HL-60/S4 (cell line): ENCODE measurements at regions not wholly inside any gene's neighbourhood (a gene's known extent, or its start where the extent isn't known, plus 50 kb on each side); places are given as distances from the start of the nearest gene placed in this dataset.

Experiments used
- in situ Hi-C: fragments of 300-500 bp; cut with MboI; formaldehyde crosslinking; loops from 2 replicates; pipeline ENCODE4 v1.14.3; 2022; ENCODE audit warnings: low sequenced_read_pairs

DNA sequence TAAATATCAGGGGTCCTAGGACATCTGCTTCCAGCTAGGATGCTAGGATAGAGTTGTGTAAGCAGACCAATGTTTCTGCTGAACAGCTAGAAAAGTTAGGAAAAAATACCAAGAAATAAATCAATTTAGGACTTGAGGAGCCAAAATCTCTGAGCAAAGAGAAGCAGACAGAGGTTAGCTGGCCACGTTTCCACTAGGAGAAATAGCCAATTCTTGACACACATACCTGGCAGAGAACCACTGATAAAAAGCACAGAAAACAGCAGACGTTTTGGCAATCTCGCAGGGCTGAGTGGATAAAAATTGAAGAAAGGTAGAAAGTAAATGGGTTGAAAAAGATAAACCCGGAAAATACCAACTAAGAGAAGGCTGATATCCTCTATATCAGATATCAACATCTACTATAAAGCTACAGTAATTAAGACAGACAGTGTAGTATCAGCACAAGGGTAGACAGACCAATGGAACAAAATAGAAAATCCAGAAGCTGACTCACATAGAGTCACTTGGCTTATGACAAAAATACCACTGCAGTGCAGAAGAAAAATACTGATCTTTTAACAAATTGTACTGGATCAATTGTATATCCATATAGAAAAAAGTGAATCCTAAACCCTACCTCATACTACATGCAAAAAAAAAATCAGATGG lies 306.1 kb upstream of the KLHL29 start:
- in situ Hi-C loops = no loop called here

DNA sequence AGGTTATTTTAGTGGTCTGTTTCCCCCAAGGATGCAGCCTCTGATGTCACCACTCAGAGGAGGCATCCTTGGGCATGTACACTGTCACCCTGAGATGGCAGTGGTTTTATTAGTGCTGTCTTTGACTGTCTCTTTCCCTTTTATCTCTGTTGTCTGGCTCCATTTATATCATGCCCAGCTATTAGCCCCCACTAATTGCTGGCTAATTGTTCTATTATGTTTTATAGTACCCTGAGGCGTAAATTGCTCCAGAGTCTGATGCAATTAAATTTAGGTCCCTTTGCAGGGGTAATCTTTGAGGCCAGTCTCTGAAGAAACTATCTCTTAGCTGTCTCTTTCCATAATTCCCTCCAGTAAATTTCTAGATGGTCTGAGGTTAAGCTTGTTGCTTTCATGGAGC lies 301.0 kb upstream of the KLHL29 start:
- in situ Hi-C loops = no loop called here

DNA sequence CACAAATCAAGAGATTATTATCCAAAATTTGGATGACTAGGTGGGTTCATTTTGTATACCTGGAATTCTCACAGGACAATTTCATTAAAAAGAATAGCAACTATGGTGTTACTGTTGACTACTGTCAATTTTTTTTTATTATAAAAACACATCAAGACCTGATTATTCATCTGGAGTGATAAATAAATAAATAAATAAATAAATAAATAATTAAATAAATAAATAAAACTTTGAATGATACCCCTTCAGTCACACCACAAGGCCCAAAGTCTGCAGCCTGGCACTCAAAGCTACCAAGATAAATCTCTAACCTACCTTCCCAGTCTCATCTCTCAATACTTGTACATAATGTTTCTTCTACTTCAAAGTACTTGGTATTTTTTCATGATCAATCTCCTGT lies 294.0 kb upstream of the KLHL29 start:
- in situ Hi-C loops = no loop called here

DNA sequence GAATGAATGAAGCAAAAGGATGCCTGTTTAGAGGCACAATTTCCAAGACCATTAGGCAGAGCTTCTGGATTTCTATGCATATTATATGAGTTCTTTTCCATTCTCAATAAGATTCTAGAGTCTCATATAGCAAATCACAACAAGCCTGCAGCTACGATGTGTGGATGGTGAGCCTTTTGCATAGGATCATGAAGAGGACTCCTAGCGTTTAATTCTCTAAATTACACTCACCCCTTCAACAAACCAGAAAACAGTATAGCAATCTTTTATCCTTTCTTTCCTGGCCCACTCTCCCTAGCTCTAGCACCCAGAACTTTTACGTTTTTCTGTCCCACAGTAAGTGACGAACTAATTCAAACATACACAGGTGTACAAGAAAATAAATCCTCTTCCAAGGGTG lies 293.1 kb upstream of the KLHL29 start:
- in situ Hi-C loops = no loop called here

DNA sequence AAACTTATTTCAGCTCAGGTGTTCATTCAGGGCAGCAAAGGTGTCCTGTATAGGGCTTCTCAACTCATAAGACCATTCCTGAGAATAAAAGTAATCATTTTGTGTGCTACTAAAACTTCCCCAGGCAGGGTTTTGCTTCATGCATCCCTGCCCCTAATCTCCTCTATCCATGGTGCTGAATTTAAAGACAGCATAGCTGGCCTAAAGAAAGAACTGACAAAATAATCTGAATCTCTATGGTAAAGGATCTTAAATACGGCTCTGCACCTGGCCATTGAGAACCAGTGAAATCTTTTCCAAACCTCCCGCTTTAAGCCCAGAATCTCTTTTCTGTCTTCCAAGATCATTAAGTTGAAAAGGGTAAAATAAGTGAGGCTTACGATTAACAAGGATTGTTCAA lies 292.1 kb upstream of the KLHL29 start:
- in situ Hi-C loops = no loop called here

DNA sequence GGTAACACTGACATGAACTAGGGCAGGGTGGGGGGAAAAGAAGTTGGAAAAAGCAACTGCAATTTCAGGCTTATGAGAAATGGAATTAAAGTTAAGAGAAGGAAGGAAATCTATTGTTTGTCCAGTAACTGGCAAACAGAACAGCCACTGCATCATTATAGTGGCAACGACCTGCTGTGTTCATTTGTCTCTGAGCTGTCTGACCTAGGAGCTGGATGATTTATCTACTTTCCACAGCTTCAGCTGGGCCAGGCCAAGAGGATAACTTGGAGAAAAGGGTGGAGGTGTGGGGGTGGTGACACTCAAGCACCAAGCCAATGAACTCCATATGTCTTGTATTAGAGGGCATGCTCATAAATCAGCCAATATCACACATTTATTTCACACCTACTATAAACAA lies 291.5 kb upstream of the KLHL29 start:
- in situ Hi-C loops = no loop called here

DNA sequence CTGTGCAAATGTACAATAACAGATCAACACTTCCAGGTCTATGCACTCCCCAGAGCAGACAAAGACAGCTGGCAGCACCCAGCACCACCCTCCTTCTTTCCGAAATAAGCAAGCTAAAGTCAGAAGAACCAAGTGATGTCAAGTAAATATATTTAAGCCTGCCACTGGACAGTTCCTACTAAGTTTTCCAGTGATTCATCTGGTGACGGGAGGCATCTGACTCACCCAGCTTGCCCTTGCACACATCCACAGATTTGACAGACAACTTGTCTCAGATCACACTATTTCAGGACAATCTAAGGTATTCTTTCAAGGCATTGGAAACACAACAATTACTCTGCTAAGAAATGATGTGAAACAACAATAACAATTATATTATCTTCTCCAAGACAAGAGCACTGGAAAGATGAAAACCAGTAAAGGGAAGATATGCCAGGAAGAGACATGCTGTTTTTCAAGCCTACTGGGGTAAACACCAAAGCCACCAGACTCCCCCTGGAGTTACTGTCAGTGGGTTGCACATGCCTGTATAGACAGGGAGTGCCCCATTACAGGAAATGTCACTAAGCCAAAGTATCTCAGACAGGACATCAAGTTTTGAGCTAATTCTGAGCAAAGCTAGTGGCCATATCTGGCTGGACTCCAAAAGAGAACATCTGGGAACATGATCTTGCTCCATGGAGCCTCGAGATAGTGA lies 287.9 kb upstream of the KLHL29 start:
- in situ Hi-C loops = no loop called here

DNA sequence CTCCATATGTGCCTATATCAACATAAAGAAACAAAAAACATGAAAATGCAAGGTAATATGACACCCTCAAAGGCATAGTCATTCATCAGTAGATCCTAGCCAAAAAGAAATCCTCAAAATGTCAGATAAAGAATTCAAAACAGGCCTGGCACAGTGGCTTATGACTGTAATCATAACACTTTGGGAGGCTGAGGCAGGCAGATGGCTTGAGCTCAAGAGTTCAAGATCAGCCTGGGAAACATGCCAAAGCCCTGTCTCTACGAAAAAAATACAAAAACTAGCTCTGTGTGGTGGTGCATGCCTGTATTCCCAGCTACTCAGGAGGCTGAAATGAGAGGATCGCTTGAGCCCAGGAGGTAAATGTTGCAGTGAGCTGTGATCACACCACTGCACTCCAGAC lies 284.6 kb upstream of the KLHL29 start:
- in situ Hi-C loops = no loop called here

DNA sequence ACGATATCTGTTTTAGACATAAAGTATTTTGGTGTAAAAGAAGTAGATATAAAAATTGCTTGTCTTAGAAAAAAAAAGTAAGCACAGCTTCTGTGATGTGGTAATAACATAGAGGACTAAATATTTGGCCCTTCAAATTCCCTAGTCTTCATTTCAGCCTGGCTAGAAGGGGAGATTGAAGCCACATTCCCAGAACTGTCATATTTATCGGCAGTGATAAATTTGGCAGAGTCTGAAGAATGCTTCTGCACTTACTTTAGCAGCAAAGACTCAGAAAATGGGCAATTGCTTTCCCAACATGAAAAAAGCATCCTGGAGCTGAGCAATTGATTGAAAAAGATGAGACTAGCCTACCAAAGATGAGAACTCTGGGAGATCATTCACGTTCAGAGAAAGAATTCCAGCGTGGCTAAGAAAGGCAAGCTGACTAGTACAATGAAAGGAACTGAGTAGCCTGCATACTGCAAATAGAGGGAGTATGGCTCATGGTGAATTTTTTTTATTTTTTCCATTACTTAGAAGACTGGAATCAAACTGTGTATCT lies 278.7 kb upstream of the KLHL29 start:
- in situ Hi-C loops = no loop called here

DNA sequence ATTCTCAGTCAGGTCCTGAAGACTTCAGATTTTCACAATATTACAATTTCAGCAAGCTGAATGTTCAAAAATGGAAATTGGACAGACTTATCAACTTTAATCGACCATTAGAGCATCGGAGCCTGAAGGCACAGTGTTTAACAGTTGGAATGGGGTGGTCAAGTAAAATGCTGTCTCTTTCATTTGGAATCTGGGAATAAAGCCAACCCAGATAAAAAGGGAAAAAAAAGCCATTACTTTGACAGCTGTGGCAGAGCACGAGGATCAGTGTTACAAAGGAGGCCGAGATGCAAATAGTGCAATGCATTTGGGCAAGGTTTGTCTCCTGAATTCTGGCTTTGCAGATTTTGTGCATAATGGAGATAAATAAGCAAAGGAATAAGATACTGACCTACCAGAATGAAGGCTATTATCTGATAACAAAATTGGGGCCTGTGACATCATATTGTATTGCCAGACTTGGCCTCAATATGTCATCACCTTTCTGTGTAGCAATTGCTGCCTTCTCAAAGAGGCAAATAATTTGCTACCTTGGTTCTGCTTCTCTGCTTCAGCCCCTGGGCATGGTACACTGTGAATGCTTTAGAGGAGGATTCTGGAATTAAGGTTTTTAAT lies 277.5 kb upstream of the KLHL29 start:
- in situ Hi-C loops = no loop called here

DNA sequence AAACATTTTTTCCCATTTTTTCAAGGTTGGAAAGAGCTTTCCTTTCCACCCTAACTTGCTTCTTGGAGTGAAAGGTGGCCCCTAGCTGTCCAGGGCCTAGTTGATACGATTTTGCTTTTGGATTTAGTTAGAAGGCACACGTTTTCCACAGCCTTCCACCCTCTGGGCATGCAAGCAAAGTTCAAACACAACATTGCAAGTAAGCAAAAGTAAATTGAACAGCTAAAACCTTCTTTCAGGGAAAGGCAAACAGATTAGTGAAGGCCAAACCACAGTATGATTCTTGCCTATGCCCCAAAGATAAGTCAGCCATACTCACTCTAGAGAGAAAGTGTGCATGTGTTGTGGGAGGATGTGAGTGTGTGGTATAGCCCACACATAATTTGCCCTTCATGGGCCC lies 273.7 kb upstream of the KLHL29 start:
- in situ Hi-C loops = no loop called here

DNA sequence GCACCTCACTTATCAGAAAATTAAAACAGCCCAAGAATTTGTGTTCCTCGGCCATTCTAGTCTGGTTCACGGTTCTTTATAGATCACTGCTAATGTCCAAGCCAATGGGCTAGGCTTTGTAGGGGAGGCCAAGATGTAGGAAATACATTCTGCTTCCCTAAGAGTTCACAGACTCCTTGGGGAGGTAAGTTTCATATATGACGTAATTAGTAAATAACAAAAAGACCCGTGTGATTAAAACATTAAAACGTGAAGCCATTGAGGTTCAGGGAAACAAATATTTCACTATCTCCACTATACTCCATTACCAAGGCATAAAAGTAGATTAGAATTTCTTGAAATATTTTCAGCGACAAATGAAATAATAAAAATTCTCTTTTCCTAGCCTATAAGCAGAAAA lies 272.5 kb upstream of the KLHL29 start:
- in situ Hi-C loops = no loop called here

DNA sequence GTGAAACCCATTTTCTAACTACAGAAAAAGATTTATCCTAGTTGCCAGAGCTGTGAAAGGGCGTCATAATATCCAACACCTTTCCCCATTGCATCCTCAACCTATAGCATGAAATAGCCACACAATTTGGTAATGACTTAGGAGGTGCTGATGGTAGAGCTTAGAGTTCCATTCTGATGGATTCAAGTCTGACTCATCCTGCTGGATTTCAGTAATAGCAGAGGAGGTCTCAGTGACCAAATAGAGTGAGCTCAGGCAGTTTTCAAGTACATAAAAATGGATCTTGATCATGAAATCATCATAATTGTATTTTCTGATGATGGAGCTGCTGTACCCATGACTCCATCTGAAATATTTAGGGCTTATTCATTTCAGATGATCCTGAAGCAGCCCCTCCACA lies 270.7 kb upstream of the KLHL29 start:
- in situ Hi-C loops = no loop called here

DNA sequence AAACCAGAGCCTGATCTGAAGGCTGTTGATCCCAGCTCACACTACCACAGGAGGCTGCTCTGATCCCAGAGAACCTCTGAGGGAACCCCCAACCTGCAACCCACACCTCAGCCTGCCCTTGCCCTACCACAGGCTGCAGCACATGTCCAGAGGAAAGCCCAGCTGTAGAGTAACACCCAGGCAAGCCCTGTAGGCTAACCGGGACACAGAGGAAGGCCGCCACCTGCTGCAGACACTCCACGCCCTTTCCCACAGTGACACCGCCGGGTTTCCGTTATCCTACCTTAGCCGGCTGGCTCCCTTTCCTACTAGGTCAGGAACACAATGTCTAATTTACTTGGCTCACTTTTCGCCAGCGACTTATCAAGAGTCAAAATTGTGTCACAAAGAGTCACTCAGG lies 266.7 kb upstream of the KLHL29 start:
- in situ Hi-C loops = no loop called here

DNA sequence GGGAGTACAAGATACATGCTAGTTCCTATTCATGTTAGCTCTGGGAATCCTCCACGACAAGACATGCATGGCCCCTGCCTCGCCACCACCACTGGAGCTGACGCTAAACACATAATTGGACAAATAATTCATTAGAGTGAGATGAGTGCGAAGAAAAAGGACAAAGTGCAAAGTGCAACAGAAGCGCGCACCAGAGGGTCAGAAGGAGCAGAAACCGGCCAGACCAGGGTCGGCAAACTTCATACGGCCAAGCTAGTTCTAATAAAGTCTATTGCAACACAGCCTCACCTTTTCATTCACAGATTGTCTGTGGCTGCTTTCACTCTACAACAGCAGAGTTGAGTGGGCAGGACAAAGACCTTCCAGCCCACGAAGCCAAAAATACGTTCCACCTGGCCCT lies 266.1 kb upstream of the KLHL29 start:
- in situ Hi-C loops = no loop called here

DNA sequence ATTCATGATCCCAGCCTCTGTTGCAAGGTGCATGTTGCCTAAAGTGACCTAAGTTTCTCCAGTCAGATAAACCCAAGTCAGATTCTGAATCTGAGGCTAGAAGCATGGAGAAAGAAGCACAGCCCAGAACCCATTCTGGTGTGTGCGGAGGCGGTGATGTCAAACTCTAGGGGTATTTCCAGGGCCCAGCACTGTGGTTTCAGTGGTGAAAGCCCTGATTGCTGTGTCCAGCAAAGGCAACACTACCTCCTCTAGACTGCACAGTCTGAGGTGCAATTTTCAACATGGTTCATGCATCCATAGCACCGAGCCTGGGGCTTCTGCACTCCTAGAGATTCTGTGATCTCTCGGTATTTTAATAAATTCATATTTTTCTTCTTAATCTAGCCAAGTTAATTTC lies 264.8 kb upstream of the KLHL29 start:
- in situ Hi-C loops = no loop called here

DNA sequence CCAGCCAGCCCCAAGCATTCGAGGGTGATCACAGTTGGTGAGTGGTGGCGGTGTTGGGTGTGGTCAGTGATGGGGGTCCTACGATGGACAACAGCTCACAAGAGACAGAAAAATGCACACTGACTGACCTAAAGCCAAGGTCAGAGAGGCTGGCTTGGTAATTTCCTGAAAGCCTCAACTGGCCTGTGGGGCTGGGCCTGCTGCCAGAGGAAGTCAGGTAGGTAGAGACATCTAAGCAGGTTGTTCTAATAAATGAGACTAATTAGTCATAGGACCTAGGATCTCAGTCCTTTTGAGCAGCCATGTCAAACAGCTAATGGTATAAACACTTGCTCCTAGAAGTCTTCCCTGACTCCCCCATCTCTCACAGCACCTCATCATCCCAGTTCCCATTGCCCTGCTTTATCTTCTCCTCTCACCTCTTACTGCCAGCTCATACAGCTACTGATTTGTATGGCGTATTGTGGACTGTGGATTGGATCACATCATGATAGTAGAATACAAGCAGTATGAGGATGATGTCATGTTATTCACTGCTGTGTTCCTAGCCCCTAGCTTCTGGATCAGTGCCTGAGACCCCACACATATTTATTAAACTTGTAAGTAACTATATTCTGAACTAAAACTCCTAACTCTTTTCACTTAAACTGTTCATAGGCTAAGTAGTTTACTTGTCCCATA lies 262.9 kb upstream of the KLHL29 start:
- in situ Hi-C loops = no loop called here

DNA sequence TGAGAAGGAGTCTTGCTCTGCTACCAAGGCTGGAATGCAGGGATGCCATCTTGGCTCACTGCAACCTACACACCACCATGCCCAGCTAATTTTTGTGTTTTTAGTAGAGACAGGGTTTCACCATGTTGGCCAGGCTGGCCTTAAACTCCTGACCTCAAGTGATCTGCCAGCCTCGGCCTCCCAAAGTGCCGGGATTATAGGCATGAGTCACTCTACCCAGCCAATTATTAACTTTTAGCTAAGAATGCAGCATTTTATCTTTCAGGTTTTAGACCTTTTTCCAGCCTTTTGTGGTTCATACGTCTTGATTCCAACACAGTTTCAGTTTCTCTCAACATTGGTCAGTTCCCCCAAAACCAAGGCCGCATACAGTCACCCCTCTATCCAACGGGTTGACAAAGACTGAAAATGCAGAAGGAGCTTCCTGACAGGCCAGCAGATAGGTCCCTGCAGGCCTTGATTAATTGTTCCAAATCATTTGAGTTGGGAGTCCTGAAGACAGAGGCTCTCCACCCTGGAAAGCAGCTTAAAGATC lies 262.2 kb upstream of the KLHL29 start:
- in situ Hi-C loops = no loop called here

DNA sequence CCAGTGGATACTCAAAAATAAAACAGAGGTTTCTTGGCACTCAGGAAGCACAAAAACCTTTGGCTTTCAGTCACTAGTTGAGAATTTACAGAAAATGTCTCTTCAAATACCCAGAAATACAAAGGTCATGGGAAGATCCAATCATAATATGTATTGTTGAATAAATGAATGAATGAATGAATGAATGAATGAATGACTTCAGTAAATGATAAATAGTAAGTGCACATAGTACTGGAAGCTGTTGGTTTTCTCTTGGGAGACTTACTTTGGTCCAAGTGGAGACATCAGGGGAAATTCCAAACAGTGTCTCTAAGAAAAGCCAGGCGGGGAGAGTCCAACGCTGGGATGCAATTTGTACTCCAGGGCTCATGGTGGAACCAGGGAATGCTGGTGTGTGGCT lies 261.3 kb upstream of the KLHL29 start:
- in situ Hi-C loops = no loop called here

DNA sequence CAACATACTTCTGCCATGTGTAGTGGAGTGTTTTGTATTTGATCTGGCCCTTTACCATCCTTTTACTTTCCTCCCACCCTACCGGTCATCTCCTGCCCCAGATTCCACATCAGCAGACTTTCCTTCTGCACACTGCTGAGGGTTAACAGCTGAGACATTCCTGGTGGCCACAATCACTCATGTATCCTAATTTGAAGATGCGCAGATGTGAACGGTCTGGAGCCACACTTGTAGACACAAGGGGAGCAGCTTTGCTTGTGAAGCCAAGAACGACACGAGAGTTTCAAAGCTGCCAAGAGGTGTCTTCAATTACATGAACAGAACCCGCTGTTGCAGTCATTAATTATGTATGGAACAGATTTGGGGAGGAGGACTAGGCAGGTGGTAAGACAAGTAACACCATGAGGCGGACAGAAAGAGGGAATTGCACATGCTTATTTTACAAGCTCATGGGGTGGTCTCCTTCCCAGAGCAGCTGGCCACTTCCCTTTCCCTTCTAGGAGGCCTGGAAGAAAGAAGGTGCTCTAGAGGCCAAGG lies 260.7 kb upstream of the KLHL29 start:
- in situ Hi-C loops = no loop called here

DNA sequence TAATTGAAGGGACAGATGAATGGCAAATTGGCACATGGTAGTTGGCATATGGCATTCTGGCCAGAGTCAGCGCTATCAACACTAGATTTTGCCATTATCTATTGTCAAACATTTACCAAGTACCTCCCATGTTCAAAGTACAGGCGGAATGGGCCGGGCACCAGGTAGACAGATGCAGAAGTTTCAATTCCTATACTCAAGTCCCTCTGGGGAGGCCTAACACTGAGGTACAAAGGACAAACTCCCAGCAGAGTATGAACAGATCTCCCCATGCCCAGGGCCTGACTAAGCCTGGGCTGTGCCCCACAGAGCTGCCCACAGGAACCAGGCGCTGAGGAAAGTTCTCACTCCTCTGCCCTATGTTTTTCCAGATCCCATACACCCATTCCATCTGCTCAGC lies 257.5 kb upstream of the KLHL29 start:
- in situ Hi-C loops = no loop called here
